NCI-H1092 treated with DMSO at 0.1 percent for 48 hours (cell line): ENCODE measurements at regions not wholly inside any gene's neighbourhood (a gene's known extent, or its start where the extent isn't known, plus 50 kb on each side); places are given as distances from the start of the nearest gene placed in this dataset.
"Not testable (repeated sequence)": the region's sequence is repeated elsewhere in the genome, so short reads cannot be mapped to it uniquely, and the experiment has no call there.

Experiments
- DNase-seq: peaks from one replicate; lab custom pipeline; 2025; lab: John Stamatoyannopoulos, UW

DNA sequence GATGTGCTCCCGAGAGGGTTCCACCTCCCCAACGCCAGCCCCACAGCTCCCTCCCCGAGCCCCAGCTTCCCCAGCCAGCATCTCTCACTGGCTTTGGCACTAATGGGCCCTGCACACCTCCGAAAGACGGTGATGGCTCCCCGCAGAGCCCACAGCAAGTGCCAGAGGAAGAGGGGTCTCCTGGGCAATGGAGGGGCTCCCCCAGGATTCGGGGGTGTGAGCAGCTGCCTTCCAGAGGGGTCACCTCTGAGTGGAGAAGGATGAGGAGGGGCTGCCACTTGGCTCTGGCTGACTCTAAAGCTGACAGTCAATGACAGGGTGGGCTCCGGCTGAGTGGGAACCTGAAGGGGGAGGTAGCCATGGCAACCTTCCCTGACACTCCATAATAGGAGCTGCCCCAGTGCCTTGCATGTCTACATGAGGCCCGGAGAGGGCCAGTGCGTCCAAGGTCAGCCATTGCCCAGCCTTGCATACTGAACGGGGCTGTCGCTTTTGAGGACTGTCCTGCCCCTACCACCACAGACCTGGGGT lies 98.6 kb upstream of the SYT13 start:
- peak; percentile 19 for DNase-seq

DNA sequence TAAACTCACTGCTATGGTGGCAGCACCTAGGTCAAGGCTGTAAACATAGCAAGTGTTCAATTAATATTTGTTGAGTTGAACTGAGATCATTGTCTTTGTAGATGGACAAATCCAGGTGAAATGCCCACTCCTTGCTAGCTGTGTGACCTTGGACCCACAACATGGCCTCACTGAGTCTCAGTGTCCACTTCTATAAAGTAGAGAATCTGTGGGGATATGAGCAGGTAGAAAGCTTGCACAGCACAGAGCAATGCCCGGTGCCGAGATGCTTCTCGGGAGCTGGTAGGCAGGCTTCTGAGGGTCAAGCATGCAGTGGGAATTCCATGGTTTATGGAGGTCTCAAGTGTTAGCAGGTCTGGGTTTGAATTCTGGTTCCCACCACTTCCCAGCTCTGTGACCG lies 97.9 kb upstream of the SYT13 start:
- DNase-seq, result no peak

DNA sequence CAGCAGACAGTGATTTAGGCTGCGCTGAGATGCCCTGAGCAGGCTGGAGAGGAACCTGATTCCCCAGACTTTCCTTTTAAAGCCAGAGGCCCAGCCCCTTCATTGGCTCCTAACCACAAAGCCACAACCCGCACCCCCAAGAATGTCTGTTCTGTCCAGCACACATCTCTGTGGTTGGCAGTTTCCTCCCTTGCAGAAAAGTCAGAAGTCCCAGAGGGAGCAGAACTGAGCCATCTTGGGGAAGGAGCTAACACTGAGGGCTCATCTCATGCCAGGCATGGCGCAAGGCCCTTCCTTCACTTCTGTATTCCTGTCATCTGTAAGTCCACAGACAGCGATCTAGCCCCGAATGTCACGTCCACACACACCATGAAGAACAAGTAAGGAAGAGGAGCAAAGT lies 97.1 kb upstream of the SYT13 start:
- no peak for DNase-seq

DNA sequence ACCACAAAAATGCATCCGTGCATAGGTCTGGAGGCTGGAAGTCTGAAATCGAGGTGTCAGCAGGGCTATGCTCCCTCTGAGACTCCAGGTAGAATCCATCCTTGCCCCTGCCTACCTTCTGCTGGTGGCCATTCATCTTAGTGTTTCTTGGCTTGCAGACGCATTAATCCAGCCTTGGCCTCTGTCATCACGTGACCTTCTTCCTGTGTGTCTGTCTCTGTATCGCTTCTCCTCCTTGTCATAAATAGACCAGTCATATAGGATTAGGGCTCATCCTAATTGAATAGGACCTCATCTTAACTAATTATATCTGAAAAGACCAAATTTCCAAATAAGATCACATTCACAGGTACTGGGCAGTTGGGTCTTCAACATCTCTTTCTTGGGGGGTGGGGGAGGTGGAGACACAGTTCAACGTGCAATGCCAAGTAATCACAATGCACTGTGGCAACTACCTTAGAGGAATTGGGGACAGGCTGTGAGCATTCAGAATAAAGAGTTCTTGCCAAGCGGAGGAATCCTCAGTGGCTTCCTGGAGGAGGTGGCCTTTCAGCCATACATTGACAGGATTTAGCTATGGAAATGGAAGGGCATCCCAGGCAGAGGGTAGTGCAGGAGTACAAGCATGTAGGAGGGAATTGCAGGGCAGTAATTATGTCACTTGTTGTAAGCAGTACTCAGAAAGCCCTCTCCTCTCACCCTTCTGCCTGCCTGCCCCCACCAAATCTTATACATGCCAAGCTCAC lies 96.2 kb upstream of the SYT13 start:
- no peak for DNase-seq

- DNase-seq, result peak; percentile 4
Observed at GRCh38 chr11:45379162-45379863, 93.2 kb upstream of the SYT13 start.

GRCh38 chr11:45378516-45378915 lies 92.4 kb upstream of the SYT13 start:
- DNase-seq, result no peak

DNA sequence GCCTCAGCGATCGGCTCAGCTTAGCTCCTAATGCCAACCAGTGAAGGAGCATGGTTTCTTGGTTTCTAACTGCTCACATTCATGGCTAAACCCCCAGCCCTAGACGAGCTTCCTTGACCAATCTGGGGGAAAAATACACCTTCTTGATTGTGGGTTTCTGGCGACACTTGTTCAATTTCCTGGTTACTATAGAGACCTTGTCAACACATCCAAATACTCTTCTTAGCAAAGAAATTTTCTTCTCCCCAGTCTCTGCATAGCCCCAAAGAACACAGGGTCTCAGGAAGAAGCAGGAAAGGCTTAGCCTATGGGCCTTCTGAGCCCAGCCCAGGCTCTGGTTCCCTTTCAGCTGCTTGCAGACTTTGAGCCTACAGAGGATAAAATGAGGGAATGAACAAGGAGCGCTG lies 88.5 kb upstream of the SYT13 start:
- no peak for DNase-seq

DNA sequence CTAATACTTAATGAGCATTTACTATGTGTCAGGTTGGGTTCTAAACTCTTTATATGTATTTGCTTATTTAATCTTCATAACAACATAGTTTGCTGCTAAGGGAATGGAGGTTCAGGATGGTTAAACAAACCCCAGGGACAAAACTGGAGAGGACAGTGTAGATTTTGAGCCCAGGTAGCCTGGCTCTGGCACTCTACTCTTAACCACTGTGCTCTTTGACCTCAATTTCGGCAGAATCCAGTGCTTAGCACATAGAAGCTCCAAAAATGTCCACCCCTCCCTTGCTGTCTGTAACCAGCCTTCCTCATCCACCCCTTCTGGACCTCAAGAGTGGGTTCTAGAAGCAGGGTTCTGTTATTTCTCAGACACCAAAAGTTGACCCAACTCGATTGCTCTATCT lies 88.0 kb upstream of the SYT13 start:
- no peak for DNase-seq

GRCh38 chr11:45373506-45374035 lies 87.4 kb upstream of the SYT13 start:
- no peak for DNase-seq

DNA sequence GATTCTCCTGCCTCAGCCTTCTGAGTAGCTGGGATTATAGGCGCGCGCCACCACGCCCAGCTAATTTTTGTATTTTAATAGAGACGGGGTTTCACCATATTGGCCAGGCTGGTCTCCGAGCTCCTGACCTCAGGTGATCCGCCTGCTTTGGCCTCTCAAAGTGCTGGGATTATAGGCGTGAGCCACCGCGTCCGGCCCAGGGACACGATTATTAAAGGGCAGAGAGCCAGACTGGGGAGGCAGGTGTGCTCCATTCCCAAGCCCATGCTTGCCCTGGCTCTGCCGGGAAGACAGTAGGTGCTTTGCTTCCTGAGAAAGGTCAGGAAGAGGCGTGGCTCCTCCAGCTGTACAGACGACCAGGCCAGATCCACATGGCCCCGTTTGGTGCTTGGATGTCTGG lies 86.3 kb upstream of the SYT13 start:
- DNase-seq, result not testable (repeated sequence)

- DNase-seq, result peak; percentile 92
Observed at GRCh38 chr11:45371251-45372115, 85.3 kb upstream of the SYT13 start.

DNA sequence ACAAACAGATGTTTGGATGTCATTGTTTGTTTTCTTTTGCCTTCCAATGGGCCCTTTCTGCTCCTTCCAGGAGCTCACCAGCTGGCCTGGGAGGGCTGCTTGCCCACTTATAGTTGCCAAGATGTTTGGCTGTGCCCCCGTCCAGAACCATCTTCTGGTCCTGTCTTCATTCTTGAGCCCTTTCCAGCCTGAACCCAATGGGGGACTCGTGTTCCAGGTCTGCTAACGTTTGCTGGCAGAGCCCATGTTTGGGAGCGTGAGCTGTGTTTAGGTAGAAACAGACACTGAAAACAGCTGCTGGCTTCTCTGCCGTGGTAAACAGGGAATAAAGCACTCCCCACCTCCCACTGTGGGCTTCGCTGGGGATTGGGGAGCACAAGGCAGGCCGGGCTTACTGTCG lies 83.2 kb upstream of the SYT13 start:
- DNase-seq, result no peak

DNA sequence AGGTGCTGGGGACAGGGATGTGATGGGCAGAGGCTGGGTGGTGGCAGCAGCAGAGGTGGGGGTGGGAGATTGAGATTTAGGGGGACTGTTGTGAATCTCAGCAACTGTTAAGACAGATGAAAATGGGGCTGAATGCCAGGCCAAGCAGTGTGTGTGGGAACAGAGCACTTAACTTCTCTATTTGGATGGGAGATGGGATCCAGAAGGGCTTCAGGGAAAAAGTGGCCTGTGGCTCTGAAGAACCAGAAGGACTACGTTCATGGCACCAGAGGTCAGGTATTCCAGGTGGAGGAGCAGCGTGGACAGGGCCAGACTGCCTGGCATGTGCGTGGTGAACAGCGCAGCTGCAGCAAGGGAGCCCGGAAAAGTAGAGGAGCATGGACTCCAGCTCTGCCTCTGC lies 82.6 kb upstream of the SYT13 start:
- DNase-seq, result no peak

DNA sequence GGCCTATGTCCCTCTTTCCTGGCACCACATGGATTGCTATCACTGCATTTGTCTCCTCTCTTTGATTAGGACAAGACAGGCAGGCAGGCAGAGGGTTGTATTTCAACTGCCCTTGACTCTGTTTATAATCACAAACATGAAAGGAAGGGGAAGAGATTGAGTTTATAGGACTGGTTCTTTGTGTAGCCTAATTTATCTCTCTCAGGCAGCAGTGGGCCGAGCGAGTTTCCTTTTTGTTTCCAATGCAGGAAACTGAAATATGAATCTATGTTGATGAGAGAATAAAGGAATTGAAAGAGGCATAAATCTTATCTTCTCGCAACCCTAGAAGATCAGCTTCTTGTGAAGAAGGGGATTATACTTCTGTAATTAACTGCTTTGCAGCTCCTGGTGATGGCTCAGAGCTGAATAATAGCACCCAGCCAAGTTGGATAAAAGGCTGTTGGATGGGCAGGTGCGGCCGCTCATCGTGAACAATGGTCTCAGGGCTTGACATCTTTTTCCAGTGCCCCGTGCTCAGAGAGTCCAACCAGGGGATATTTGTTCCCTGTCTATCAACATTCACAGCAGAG lies 80.6 kb upstream of the SYT13 start:
- DNase-seq, result peak; percentile 55

- DNase-seq, result peak; percentile 55
Observed at GRCh38 chr11:45365961-45366618, 79.9 kb upstream of the SYT13 start.

GRCh38 chr11:45362636-45363035 lies 76.5 kb upstream of the SYT13 start:
- peak; percentile 52 for DNase-seq

GRCh38 chr11:45361551-45361950 lies 75.4 kb upstream of the SYT13 start:
- no peak for DNase-seq

DNA sequence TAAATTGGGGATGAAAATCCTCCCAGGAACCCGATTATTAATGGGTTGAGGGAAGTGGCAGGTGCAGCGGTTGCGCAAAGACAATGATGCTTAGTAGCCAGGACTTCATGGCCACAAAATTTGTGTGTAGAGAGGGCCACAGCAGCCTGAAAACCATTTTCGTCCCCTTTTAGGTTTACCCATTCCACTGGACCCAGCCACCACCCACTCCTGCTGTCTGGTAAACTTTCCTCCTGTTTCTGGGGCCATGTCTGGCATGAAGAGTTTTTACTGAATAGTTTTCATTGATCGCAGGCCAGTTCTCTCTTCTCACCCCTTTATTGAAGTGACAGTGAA lies 69.5 kb upstream of the SYT13 start:
- no peak for DNase-seq

DNA sequence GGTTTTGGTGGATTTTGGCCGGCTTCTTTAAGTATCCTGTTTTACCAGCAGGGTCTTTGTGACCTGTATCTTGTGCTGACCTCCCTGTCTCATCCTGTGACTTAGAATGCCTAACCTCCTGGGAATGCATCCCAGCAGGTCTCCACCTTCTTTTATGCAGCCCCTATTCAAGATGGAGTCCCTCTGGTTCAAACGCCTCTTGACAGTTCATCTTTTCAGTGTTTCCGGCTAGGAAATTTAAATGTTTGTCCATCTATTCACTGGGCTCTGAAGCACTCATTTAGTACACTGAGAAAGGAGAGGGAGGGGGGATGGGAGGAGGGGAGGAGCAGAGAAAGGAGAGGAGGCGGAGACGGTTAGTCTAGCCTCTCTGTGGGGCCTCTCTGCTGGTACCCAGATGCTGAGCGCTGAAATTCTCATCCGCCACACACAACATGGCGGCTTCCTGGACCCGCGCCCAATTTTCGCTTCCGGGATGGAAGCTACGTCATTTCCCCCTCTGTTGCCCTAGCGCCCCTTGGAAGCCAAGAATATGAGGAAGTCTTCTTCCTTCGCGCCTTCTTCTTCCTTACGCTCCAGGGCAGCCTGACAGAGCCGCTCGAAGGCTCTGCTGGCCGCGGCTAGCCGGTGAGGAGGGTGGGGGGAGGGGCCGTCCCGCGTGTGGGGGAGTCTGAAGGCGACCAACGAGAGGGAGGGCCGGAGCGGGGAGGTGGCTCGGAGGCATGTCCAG lies 69.0 kb upstream of the SYT13 start:
- DNase-seq, result peak; percentile 92

DNA sequence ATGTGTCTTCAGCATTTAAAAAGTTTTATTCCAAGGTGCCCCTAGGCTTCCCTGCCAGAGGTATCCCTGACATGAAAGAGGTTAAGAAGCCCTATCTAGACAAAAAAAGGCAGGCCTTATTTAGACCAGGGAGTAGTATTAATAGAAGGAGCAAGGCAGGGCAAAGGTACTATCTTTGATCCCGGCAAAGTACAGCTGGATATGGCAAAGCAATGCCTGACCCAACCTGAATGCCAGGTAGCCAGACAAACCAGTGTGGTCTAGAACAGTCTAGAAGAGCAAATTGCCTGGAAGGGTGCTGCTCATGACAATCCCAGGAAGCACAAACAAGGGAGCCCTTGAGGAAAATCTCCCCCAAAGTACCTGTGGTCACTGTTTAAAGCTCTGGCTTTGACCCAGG lies 62.6 kb upstream of the SYT13 start:
- DNase-seq, result no peak
